ENCODE measurements at regions not wholly inside any gene's neighbourhood (a gene's known extent, or its start where the extent isn't known, plus 50 kb on each side); places are given as distances from the start of the nearest gene placed in this dataset.

GRCh38 chr18:32621034-32621433 is 150.4 kb upstream of the GAREM1 start:
- no peak for DNase-seq

GRCh38 chr18:32618546-32618945 is 147.9 kb upstream of the GAREM1 start:
- DNase-seq, result no peak

- no peak for DNase-seq
Measured at GRCh38 chr18:32613821-32614220, 143.1 kb upstream of the GAREM1 start.

- DNase-seq, result no peak
Measured at GRCh38 chr18:32612651-32613050, 142.0 kb upstream of the GAREM1 start.

GRCh38 chr18:32610176-32610575 is 139.5 kb upstream of the GAREM1 start:
- no peak for DNase-seq

GRCh38 chr18:32607816-32608215 is 137.1 kb upstream of the GAREM1 start:
- no peak for DNase-seq

GRCh38 chr18:32598144-32598543 is 127.5 kb upstream of the GAREM1 start:
- DNase-seq, result no peak

GRCh38 chr18:32596501-32596900 is 125.8 kb upstream of the GAREM1 start:
- no peak for DNase-seq

- DNase-seq, result no peak
Measured at GRCh38 chr18:32595832-32596231, 125.2 kb upstream of the GAREM1 start.

GRCh38 chr18:32588191-32588590 is 117.5 kb upstream of the GAREM1 start:
- DNase-seq, result no peak

- DNase-seq, result no peak
Measured at GRCh38 chr18:32583431-32583830, 112.7 kb upstream of the GAREM1 start.

GRCh38 chr18:32582455-32582854 is 111.8 kb upstream of the GAREM1 start:
- no peak for DNase-seq

- no peak for DNase-seq
Measured at GRCh38 chr18:32577561-32577960, 106.9 kb upstream of the GAREM1 start.

GRCh38 chr18:32576296-32576916 is 105.7 kb upstream of the GAREM1 start:
- no peak for DNase-seq

- no peak for DNase-seq
Measured at GRCh38 chr18:32566960-32567359, 96.3 kb upstream of the GAREM1 start.

- no peak for DNase-seq
Measured at GRCh38 chr18:32553640-32554365, 83.1 kb upstream of the GAREM1 start.

- no peak for DNase-seq
Measured at GRCh38 chr18:32553174-32553573, 82.5 kb upstream of the GAREM1 start.

GRCh38 chr18:32552421-32553030 is 81.8 kb upstream of the GAREM1 start:
- DNase-seq, result peak; percentile 49

GRCh38 chr18:32550963-32551362 is 80.3 kb upstream of the GAREM1 start:
- no peak for DNase-seq

GRCh38 chr18:32549248-32550110 is 78.8 kb upstream of the GAREM1 start:
- peak; percentile 45 for DNase-seq

- no peak for DNase-seq
Measured at GRCh38 chr18:32548688-32549087, 78.0 kb upstream of the GAREM1 start.

- DNase-seq, result no peak
Measured at GRCh38 chr18:32545631-32546030, 74.9 kb upstream of the GAREM1 start.

- DNase-seq, result no peak
Measured at GRCh38 chr18:32544088-32544487, 73.4 kb upstream of the GAREM1 start.
